ENCODE measurements at regions not wholly inside any gene's neighbourhood (a gene's known extent, or its start where the extent isn't known, plus 50 kb on each side); places are given as distances from the start of the nearest gene placed in this dataset.

DNA sequence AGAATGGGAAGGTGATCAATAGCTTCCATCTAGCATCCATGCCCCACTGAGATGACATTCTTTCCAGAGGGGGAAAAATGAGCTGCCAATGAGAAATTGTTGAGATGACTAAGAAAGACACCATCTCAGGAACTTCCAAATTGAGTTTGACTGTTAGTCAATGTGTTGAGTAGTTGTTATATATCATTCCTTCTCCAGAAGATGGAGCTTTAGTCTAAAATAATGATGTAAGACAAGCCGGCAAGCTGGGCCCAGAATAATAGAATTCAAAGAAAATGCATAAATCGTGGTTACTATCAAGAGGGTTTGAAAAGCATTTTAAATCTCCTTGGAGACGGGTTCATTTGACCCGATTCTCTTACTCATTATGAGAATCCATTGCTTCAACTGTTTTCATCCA is 71.0 kb upstream of the ATF7IP2 start:
- H3K4me3 ChIP-seq (ENCODE audit: low read length): no peak overlapping the region
- DNase-seq (ENCODE audit: low read depth, low spot score): no peak
- no CpG with 5 or more reads among the region's 4 CpGs for WGBS (ENCODE audit: insufficient coverage, insufficient read length)
- H3K4me1 ChIP-seq (ENCODE audit: control insufficient read depth, insufficient read depth, low read length): no peaks in the 10 kb centered on the region; the same call in 1 of the 2 replicates
- H3K9me3 ChIP-seq (ENCODE audit: control insufficient read depth, insufficient read depth, low read length): no peaks in the 10 kb centered on the region
- H3K36me3 ChIP-seq (ENCODE audit: control insufficient read depth, insufficient read depth, low read length): no peaks in the 10 kb centered on the region
- no peak overlapping the region for H3K27ac ChIP-seq (ENCODE audit: low read length)
- no peaks in the 10 kb centered on the region for H3K27me3 ChIP-seq (ENCODE audit: control insufficient read depth, insufficient read depth, low read length)

DNA sequence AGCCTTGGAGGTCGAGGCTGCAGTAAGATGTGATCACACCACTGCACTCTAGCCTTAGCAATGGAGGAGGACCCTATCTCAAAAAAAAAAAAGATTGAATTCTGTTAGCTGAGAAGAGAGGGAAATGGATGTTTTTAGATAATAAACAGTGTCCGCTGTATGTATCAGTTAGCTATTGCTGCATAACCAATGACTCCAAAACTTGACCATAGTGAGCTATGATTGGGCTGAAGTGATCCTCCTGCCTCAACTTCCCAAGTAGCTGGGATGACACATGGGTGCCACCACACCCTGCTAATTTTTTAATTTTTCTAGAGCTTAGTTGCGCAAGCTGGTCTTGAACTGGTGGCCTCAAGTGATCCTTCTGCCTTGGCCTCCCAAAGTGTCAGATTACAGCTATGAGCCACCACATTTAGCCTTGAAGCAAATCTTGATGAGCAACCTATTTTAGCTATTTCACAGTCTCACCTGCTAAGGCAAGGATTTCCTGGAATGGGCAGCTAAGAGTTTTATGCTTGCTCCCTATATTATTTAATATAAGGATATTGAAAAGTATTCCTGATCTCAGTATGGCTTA is 68.3 kb upstream of the ATF7IP2 start:
- H3K4me3 ChIP-seq (ENCODE audit: low read length): no peak overlapping the region
- no peaks in the 10 kb centered on the region for H3K36me3 ChIP-seq (ENCODE audit: control insufficient read depth, insufficient read depth, low read length)
- H3K4me1 ChIP-seq (ENCODE audit: control insufficient read depth, insufficient read depth, low read length): no peaks in the 10 kb centered on the region; the same call in 1 of the 2 replicates
- H3K27me3 ChIP-seq (ENCODE audit: control insufficient read depth, insufficient read depth, low read length): no peaks in the 10 kb centered on the region
- H3K9me3 ChIP-seq (ENCODE audit: control insufficient read depth, insufficient read depth, low read length): no peaks in the 10 kb centered on the region
- no peak overlapping the region for H3K27ac ChIP-seq (ENCODE audit: low read length)
- no peak for DNase-seq (ENCODE audit: low read depth, low spot score)
- no CpG with 5 or more reads among the region's 3 CpGs for WGBS (ENCODE audit: insufficient coverage, insufficient read length)

DNA sequence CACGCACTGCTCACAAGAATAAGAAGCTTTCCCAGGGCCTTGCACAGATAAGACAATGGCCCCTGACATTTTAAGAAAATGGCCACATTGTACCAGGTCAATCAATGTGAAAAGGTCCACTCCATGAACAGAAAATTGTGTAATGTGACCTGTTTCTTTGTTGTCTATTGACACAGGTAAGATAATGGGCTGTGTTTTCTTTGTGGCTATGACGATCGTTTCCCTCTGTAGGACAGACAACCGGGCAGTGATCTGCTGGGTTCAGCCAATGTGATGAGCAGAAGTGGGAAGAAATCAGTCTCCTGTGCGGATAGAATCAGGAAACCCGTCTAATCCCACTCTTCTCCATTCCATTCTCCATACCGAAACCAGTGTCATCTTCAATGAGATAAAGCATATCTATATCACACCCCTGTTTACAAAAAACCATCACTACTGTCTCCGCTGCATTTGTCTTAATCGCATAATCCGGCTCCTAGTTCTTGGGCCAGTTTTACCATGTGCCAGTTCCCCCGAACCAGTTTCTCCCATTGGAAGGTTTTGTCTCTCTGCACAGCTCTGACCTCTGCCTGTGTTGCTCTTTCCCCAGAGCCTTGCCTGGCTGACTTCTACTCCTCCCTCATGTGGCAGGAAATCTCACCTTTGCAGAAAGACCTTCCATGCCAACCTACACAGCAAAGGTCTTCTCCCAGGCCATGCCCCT is 66.9 kb upstream of the ATF7IP2 start:
- DNase-seq (ENCODE audit: low read depth, low spot score): no peak
- no peak overlapping the region for H3K27ac ChIP-seq (ENCODE audit: low read length)
- no peaks in the 10 kb centered on the region for H3K36me3 ChIP-seq (ENCODE audit: control insufficient read depth, insufficient read depth, low read length)
- H3K9me3 ChIP-seq (ENCODE audit: control insufficient read depth, insufficient read depth, low read length): no peaks in the 10 kb centered on the region
- 100% methylated on average over 1 of the region's 11 CpGs for WGBS (ENCODE audit: insufficient coverage, insufficient read length)
- H3K27me3 ChIP-seq (ENCODE audit: control insufficient read depth, insufficient read depth, low read length): no peaks in the 10 kb centered on the region
- no peak overlapping the region for H3K4me3 ChIP-seq (ENCODE audit: low read length)
- no peaks in the 10 kb centered on the region for H3K4me1 ChIP-seq (ENCODE audit: control insufficient read depth, insufficient read depth, low read length)

DNA sequence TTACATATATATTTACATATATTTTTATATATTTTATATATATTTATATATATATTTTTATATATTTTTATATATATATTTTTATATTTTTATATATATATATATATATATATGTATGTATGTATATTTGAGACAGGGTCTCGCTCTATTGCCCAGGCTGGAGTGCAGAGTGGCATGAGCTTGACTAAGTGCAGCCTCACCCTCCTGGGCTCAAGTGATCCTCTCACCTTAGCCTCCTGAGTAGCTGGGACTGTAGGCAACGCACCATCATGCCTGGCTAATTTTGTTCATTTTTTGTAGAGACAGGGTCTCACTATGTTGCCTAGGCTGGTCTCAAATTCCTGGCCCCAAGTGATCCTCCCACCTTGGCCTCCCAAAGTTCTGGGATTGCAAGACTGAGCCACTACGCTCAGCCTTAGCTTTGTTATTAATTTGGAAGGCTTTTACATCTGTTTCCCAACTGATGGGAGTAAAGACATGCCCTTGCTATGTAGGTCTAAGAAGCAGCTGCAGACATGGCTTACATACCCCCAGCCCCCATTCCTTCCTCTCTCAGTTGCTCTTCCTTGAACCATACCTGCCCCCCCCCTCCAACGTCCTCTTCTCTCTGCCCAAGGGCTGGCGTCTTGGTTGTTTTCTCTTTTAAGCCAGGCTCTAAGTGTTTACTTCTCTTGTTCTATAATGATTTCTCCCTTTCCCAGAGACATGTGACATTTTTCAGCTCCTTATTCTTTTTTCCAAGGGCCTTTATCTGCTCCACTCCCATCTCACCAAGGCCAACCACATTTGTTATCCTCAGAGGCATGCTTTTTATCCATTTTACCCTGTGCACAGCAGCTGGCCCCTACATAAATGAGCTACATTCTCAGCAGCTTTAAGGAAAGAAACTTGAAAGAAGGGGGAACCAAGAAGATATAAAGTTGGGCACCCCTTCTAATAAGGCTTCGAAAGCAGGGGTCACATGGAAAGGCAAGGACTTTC is 64.2 kb upstream of the ATF7IP2 start:
- Histone ChIP-seq H3K9me3 (ENCODE audit: control insufficient read depth, insufficient read depth, low read length) (no peaks in the 10 kb centered on the region), H3K4me3 (ENCODE audit: low read length) (no peak overlapping the region), H3K36me3 (ENCODE audit: control insufficient read depth, insufficient read depth, low read length) (no peaks in the 10 kb centered on the region), H3K27me3 (ENCODE audit: control insufficient read depth, insufficient read depth, low read length) (no peaks in the 10 kb centered on the region), H3K4me1 (ENCODE audit: control insufficient read depth, insufficient read depth, low read length) (no peaks in the 10 kb centered on the region), H3K27ac (ENCODE audit: low read length) (no peak overlapping the region)
- DNase-seq (ENCODE audit: low read depth, low spot score): no peak
- no CpG with 5 or more reads among the region's 6 CpGs for WGBS (ENCODE audit: insufficient coverage, insufficient read length)

DNA sequence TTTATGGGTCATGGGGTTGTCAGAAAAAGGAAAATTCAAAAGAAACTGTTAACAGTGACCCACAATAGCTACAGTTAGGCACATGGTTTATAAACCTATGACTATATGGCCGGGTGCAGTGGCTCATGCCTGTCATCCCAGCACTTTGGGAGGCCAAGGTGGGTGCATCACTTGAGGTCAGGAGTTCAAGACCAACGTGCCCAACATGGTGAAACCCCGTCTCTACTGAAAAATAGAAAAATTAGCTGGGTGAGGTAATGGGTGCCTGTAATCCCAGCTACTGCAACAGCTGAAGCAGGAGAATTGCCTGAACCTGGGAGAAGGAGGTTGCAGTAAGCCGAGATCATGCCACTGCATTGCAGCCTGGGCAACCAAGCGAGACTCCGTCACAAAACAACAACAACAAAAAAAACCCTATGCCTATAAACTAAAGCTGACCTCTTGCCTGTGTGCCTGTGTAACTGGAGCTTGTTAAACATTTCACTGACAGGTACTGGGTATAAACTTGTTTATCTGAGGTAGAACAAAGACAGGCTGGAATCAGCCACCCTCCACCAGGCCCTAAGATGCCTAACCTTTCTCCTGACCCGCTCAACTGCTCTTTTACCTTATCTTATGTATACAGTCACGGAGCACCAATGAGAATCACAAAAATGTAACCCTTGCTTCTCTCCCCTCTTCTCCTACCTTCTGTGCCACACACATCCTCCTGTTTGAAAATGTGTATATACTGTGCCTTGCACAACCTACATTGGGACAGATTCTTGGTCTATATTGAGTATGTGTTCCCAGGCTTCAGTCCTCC is 62.9 kb upstream of the ATF7IP2 start:
- no CpG with 5 or more reads among the region's 8 CpGs for WGBS (ENCODE audit: insufficient coverage, insufficient read length)
- H3K4me3 ChIP-seq (ENCODE audit: low read length): no peak overlapping the region
- no peaks in the 10 kb centered on the region for H3K4me1 ChIP-seq (ENCODE audit: control insufficient read depth, insufficient read depth, low read length)
- no peaks in the 10 kb centered on the region for H3K27me3 ChIP-seq (ENCODE audit: control insufficient read depth, insufficient read depth, low read length)
- H3K27ac ChIP-seq (ENCODE audit: low read length): no peak overlapping the region
- DNase-seq (ENCODE audit: low read depth, low spot score): no peak
- no peaks in the 10 kb centered on the region for H3K9me3 ChIP-seq (ENCODE audit: control insufficient read depth, insufficient read depth, low read length)
- no peaks in the 10 kb centered on the region for H3K36me3 ChIP-seq (ENCODE audit: control insufficient read depth, insufficient read depth, low read length)

DNA sequence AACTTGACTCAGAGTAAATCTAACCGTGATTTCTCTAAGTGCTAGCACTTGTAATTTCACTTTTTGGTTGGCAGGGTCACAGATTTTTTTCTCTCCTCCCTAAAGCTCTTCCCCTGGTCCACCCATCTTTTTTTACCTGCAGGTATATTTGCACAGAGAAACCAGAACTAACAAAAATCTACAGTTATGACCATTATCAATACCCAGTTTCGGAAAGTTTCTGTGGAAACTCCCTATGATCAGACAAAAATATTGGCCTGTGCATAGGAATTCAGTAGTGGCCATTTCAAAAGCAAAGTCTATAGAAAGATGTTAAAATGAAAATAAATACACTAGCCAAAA is 62.4 kb upstream of the ATF7IP2 start:
- no peaks in the 10 kb centered on the region for H3K9me3 ChIP-seq (ENCODE audit: control insufficient read depth, insufficient read depth, low read length)
- H3K27ac ChIP-seq (ENCODE audit: low read length): no peak overlapping the region
- no peak for DNase-seq (ENCODE audit: low read depth, low spot score)
- H3K4me1 ChIP-seq (ENCODE audit: control insufficient read depth, insufficient read depth, low read length): no peaks in the 10 kb centered on the region
- WGBS (ENCODE audit: insufficient coverage, insufficient read length): no CpG with 5 or more reads among the region's 2 CpGs
- no peaks in the 10 kb centered on the region for H3K27me3 ChIP-seq (ENCODE audit: control insufficient read depth, insufficient read depth, low read length)
- H3K36me3 ChIP-seq (ENCODE audit: control insufficient read depth, insufficient read depth, low read length): no peaks in the 10 kb centered on the region
- H3K4me3 ChIP-seq (ENCODE audit: low read length): no peak overlapping the region

DNA sequence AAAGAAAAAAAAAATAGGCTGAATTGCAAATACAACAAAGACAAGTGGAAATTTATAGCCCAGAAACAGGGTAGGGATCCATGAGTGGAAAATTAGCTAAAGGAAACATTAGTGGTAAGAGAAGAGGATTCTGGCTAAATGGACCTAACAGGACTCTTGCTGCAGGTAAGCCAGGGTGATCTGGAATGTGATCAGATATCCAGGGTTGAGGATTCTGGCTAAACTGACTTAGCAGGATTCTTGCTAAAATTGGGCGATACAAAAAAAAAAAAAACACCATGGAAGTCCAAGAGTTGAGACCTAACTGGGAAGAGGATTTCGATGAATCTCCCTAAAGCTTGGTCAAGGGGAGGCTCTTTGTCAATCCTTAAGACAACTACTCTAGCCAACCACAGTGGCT is 61.7 kb upstream of the ATF7IP2 start:
- Histone ChIP-seq H3K9me3 (ENCODE audit: control insufficient read depth, insufficient read depth, low read length) (no peaks in the 10 kb centered on the region), H3K27ac (ENCODE audit: low read length) (no peak overlapping the region), H3K27me3 (ENCODE audit: control insufficient read depth, insufficient read depth, low read length) (no peaks in the 10 kb centered on the region), H3K4me1 (ENCODE audit: control insufficient read depth, insufficient read depth, low read length) (no peaks in the 10 kb centered on the region), H3K4me3 (ENCODE audit: low read length) (no peak overlapping the region), H3K36me3 (ENCODE audit: control insufficient read depth, insufficient read depth, low read length) (no peaks in the 10 kb centered on the region)
- no peak for DNase-seq (ENCODE audit: low read depth, low spot score)
- WGBS (ENCODE audit: insufficient coverage, insufficient read length): no CpG with 5 or more reads among the region's 2 CpGs

DNA sequence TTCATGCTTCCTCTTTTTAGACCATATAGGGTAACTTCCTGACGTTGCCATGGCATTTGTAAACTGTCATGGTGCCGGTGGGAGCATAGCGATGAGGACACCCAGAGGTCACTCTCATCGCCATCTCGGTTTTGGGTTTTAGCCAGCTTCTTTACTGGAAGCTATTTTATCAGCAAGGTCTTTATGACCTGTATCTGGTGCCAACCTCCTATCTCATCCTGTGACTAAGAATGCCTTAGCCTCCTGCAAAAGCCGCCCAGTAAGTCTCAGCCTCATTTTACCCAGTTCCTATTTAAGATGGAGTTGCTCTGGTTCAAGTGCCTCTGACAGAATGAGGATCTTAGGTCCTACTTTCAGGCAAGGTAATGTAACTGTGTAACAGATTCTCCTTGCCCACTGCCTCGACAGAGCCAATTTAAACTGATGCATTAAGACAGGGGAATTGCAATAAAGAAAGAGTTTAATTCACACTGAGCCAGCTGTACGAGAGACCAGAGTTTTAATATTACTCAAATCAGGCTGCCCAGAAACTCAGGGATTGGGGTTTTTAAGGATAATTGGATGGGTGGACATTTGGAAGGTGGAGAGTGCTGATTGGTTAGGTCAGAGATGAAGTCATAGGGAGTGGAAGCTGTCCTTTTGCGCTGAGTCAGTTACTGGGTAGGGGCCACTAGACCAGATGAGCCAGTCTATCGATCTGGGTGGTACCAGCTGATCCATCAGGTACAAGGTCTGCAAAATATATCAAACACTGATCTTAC is 59.9 kb upstream of the ATF7IP2 start:
- Histone ChIP-seq H3K27me3 (ENCODE audit: control insufficient read depth, insufficient read depth, low read length) (no peaks in the 10 kb centered on the region), H3K36me3 (ENCODE audit: control insufficient read depth, insufficient read depth, low read length) (no peaks in the 10 kb centered on the region), H3K4me1 (ENCODE audit: control insufficient read depth, insufficient read depth, low read length) (no peaks in the 10 kb centered on the region), H3K27ac (ENCODE audit: low read length) (no peak overlapping the region), H3K9me3 (ENCODE audit: control insufficient read depth, insufficient read depth, low read length) (no peaks in the 10 kb centered on the region), H3K4me3 (ENCODE audit: low read length) (no peak overlapping the region)
- WGBS (ENCODE audit: insufficient coverage, insufficient read length): no CpG with 5 or more reads among the region's 10 CpGs
- no peak for DNase-seq (ENCODE audit: low read depth, low spot score)

DNA sequence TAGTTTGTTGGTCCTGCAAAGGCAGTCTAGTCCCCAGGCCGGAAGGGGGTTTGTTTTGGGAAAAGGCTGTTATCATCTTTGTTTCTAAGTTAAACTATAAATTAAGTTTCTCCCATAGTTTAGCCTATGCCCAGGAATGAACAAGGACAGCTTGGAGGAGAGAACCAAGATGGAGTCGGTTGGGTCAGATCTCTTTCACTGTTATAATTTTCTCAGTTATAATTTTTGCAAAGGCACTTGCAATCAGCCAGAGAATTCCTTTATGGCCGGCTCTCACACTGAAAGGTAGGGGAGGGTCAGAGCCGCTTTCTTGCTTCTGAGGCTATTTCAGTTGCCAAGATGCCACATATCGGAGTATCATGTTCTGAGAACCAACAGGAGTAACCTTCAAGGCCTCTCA is 59.2 kb upstream of the ATF7IP2 start:
- no CpG with 5 or more reads among the region's 5 CpGs for WGBS (ENCODE audit: insufficient coverage, insufficient read length)

More for the DNA sequence above, 59.2 kb upstream of the ATF7IP2 start:
- Histone ChIP-seq H3K9me3 (ENCODE audit: control insufficient read depth, insufficient read depth, low read length) (no peaks in the 10 kb centered on the region), H3K4me1 (ENCODE audit: control insufficient read depth, insufficient read depth, low read length) (no peaks in the 10 kb centered on the region), H3K27ac (ENCODE audit: low read length) (no peak overlapping the region), H3K36me3 (ENCODE audit: control insufficient read depth, insufficient read depth, low read length) (no peaks in the 10 kb centered on the region), H3K27me3 (ENCODE audit: control insufficient read depth, insufficient read depth, low read length) (no peaks in the 10 kb centered on the region), H3K4me3 (ENCODE audit: low read length) (no peak overlapping the region)
- no peak for DNase-seq (ENCODE audit: low read depth, low spot score)

All from iPS DF 6.9 (cell line).